GM18951 (cell line): ENCODE measurements at regions not wholly inside any gene's neighbourhood (a gene's known extent, or its start where the extent isn't known, plus 50 kb on each side); places are given as distances from the start of the nearest gene placed in this dataset.
"Not testable (repeated sequence)": the region's sequence is repeated elsewhere in the genome, so short reads cannot be mapped to it uniquely, and the experiment has no call there.

Experiments used
- POLR2A ChIP-seq: IDR thresholded peaks from 4 replicates; pipeline ENCODE4 v1.6.1; 2011; ENCODE audit warnings: mild to moderate bottlenecking; ENCODE audit not compliant: insufficient read length, insufficient read depth; ENCODE audit errors: extremely low read depth
- in situ Hi-C: fragments of 300-500 bp; cut with MboI; formaldehyde crosslinking; loops from one replicate; pipeline ENCODE4 v1.12.0; 2022; ENCODE audit warnings: low sequenced_read_pairs, mixed read lengths, inconsistent platforms; ENCODE audit not compliant: unreplicated experiment

DNA sequence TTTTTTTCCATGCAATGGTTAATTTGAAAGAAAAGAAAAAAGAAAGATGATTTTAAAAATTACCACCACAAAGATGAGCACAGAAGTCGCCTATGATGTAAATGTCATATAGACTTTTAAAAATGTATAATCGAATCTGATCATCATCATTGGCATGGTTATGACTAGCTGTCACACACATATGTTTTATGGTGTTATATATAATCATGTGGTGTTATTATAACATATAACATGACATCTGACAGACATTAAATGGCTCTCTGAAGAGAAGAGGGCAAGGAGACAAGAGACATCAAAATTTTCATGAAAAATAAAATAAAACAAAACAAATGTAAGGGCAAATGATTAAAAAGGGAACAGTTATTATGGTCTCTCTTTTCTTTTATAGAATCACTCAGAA lies 217.5 kb downstream of the TMEM161B start:
- in situ Hi-C loops = no loop called here
- no peak for TF ChIP-seq POLR2A

DNA sequence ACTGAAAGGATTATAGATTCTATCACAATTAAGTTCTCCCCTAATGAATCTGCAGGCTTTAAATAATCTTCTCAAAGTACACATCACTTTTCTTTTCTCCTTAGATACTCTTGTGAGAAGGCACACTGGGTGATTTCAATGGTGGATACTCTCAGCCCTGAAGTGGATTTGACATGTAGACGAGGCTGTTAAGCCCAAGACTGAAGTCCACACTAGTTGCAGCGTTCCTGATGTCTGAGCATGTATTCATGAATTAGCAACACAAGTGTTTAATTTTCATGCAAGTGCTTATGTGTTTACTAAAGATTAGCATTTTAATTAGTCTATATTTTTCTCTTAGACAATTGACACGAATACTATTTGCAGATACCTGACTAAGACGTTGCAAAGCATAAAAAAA lies 218.9 kb downstream of the TMEM161B start:
- TF ChIP-seq POLR2A = no peak
- in situ Hi-C loops = no loop called here

DNA sequence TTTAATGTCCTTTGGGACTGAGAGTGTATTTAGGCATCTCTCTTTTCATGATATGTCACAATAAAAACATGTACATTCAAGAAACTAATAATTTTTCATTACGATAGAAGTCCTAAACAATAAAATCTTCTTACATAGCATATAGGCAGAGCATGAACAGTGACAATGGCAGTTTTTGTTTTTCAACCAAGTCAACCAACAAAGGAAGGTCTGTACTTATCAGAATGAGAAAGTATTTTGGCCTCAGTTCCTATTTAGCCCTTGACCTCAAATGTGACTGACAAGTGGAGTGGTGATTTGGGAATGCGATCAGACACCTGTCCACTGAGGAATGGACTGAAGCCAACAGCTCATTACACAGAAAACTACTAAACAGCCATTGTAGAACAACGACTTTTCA lies 219.5 kb downstream of the TMEM161B start:
- in situ Hi-C loops = no loop called here
- no peak for TF ChIP-seq POLR2A

DNA sequence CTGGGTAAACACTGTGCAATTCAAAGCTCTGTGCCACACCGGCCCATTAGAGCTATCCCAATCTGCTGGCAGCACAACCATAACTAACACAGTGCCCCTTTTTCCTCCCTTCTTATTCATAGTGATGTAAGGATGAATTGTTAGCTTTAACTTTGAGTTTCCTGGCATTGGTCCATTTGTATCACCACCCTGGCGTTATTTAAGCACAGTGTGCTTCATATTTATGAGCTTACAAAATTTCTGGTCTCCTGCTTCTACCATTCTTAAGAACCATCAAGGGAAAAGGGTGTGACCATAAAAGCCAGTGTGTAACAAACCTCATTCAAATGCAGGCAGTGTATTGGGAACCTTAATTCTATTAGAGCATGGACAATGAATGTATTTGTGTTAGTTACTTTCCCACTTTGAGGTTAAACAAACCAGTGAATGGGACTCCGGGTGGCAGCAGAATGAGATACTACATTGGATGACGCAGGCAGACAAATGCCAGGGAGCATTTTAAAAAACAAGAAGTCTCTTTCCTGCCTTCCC lies 222.6 kb downstream of the TMEM161B start:
- TF ChIP-seq POLR2A = no peak
- in situ Hi-C loops = no loop called here

DNA sequence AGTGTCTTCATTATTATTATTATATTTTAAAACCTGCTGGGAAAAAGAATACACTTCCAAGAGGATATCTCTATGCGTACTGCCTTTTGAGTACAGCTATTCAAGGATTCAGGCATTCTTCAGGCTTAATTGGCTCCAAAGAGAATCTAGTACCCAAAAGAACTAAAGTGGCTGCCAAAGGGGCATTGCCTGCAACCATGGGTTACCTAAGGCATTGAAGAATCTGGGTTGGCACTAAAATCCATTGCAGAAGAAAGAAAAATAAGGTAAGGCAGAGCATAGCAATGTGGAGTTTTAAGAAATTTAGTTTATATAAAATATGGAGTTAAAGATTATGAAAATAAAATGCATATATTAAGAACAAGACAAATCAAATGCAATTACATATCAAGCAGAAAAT lies 223.5 kb downstream of the TMEM161B start:
- in situ Hi-C loops = no loop called here
- TF ChIP-seq POLR2A = no peak

DNA sequence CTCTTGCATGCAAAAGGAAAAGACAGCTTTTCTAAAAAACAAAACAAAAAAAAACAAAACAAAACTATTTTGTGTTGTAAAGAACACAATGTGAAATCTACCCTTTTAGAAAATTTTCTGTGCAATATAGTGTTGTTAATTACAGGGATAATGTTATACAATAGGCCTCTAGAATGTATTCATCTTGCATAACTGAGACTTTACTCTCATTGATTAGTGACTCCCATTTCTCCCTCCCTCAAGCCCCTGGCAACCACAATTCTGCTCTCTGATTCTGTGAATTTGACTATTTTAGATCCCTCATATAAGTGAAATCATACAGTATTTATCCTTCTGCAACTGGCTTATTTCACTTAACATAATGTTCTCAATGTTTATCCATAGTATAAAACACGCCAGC lies 234.1 kb downstream of the TMEM161B start:
- TF ChIP-seq POLR2A = no peak
- in situ Hi-C loops = no loop called here

DNA sequence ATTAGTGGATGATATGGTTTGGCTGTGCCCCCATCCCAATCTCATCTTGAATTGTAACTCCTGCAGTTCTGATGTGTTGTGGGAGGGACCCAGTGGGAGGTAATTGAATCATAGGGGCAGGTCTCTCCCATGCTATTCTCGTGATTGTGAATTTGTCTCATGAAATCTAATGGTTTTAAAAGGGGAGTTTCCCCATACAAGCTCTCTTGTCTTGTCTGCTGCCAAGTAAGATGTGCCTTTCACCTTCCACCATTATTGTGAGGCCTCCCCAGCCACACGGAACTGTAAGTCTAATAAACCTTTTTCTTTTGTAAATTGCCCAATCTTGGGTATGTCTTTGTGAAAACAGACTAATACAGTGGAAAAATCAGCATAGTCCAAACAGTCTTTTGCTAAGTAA lies 235.5 kb downstream of the TMEM161B start:
- in situ Hi-C loops = no loop called here
- no peak for TF ChIP-seq POLR2A

DNA sequence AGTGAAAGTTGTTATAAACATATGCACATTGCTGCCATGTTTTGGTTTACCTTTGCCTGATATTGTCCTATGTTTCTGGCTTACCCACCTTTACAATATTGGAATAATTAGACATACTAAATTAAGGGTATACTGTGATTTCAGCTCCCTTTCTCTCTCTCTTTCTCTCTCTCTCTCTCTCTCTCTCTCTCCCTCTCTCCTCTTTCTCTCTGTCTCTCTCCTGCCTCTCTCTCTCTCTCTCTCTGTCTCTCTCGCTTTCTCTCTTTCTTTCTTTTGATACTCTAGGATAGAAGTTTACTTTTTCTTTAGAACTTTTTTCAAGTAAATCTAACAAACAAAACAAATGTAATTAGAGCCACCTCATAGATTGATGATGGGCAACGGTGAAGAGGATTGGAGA lies 239.6 kb downstream of the TMEM161B start:
- TF ChIP-seq POLR2A = no peak
- in situ Hi-C loops = no loop called here

DNA sequence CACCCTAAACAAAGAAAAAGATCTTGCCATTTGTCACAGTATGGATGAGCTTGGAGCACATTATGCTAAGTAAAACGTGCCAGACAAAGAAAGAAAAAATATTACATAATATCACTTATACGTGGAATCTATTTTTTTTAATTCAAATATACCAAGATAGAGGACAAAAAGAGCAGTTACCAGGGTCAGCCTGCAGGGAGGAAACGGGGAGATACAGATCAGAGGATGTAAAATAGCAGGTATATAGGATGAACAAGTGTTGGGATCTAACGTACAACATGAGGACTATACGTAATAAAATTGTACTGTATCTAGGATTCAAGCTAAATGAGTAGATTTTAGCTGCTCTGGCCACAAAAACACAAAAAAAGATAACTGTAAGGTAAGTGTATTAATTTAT lies 247.5 kb downstream of the TMEM161B start:
- TF ChIP-seq POLR2A = no peak
- in situ Hi-C loops = no loop called here

DNA sequence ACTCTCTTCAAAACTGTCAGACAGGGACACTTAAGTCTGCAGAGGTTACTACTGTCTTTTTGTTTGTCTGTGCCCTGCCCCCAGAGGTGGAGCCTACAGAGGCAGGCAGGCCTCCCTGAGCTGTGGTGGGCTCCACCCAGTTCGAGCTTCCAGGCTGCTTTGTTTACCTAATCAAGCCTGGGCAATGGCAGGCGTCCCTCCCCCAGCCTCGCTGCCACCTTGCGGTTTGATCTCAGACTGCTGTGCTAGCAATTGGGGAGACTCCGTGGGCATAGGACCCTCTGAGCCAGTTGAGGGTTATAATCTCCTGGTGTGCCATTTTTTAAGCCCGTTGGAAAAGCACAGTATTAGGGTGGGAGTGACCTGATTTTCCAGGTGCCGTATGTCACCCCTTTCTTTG lies 253.7 kb downstream of the TMEM161B start:
- in situ Hi-C loops = not testable (repeated sequence)

DNA sequence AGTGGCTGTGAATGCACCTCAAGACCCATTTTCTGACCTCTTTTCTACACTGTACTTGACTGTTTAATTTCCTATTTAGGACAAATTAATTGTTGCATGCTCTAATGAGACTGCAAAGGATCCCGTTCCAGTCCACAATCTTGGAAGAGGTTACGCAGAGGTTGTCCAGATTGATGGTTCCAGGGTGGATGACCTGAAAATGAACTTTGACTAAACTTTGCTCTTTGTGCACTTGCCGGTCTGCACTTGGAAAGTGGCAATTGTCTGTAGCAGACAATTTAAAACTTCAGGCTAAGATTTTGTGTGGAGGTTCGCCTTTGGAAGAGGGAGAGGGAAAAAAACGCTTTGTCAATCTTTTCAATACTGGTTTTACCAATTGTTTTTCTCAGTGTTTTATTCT lies 267.8 kb downstream of the TMEM161B start:
- TF ChIP-seq POLR2A = no peak
- in situ Hi-C loops = no loop called here

DNA sequence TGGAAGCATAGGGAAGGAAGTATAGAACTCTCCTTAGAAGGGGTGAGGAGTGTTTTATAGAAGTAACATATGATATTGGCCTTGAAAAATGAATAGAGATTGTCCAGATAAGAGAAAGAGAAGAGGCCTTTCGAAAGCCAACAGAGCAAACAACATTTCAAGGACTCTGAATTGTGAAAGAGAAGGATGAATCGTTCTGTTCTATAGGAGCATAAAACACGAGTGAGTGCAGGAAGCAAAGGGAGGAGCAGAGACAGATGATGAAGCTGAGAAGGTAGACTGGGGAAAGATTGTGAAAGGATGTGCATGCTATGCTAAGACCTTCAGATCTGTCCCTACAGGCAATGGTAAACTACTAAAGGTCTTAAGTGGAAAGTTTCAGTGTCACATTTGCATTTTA lies 271.0 kb downstream of the TMEM161B start:
- in situ Hi-C loops = no loop called here
- TF ChIP-seq POLR2A = no peak

DNA sequence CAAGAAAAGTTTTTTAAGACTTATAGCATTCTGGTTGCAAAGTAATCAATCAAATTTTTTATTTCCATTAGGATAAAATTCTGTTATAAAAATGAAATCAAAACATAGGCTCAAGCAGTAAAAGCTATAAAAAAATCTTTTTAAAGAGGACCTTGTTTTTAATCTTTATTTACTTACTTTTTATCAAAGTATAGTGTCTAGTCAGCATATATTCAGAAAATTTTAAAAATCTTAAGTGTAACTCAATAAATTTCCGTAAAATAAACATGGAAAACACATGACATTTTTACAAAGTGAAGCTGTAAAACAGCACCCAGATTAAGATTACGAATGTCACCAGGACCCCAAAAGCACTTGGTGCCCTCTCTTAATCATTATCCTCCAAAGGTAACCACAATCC lies 302.4 kb downstream of the TMEM161B start:
- in situ Hi-C loops = no loop called here
- no peak for TF ChIP-seq POLR2A

DNA sequence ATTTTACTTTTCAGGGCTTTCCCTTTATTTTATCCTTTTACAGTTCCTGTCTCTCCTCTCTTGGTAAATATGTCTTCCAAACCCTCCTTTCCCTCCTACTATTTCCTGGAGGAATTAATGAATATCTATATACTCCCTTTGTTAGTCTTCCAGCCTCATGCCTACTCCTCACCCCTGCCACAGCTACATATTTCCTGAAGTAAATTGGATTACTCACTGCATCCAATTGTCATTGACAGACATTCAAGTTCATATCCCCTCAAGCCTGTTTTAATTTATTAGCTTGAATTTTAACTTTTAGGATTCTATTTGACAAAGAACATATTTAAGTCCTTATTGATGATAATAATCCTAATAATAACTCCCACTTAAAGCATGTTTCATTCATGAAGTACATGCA lies 314.5 kb downstream of the TMEM161B start:
- TF ChIP-seq POLR2A = no peak
- in situ Hi-C loops = no loop called here

DNA sequence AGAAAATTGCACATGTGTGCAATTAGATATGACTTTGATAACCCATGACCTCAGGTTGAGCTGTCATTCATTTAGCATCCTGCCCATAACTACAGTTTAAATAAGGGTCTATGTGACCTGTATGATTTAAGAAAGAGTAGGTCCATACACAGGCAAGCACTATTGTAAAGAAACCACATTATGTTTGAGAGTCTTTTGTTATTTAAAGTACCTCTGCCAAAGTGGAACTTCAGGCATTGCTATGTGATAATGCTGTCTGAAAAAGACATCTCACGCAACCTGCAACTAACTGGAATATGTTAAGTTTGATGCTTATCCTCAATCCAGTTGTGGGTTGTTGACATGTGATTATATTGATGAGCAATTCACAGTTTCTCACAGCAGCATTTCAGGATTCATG lies 317.0 kb downstream of the TMEM161B start:
- in situ Hi-C loops = no loop called here
- no peak for TF ChIP-seq POLR2A
